ENCODE measurements at regions not wholly inside any gene's neighbourhood (a gene's known extent, or its start where the extent isn't known, plus 50 kb on each side); places are given as distances from the start of the nearest gene placed in this dataset.

- in situ Hi-C loops (cut with MboI; ENCODE audit: low sequenced_read_pairs, unreplicated experiment), result no loop called here
- DNase-seq (ENCODE audit: low spot score), result no peak
- no peak for TF ChIP-seq CTCF (IDR thresholded peaks at IDR 0.05; ENCODE audit: borderline replicate concordance, control extremely low read depth, extremely low read depth, insufficient read depth, missing control alignments)
Measured at GRCh38 chrX:106341823-106342222, 173.7 kb downstream of the PWWP3B start.

- TF ChIP-seq CTCF (IDR thresholded peaks at IDR 0.05; ENCODE audit: borderline replicate concordance, control extremely low read depth, extremely low read depth, insufficient read depth, missing control alignments), result no peak
- in situ Hi-C loops (cut with MboI; ENCODE audit: low sequenced_read_pairs, unreplicated experiment), result no loop called here
- no peak for DNase-seq (ENCODE audit: low spot score)
Measured at GRCh38 chrX:106356580-106356979, 188.5 kb downstream of the PWWP3B start.

- in situ Hi-C loops (cut with MboI; ENCODE audit: low sequenced_read_pairs, unreplicated experiment), result no loop called here
- TF ChIP-seq CTCF (IDR thresholded peaks at IDR 0.05; ENCODE audit: borderline replicate concordance, control extremely low read depth, extremely low read depth, insufficient read depth, missing control alignments), result no peak
- DNase-seq (ENCODE audit: low spot score), result no peak
Measured at GRCh38 chrX:106363214-106363613, 195.1 kb downstream of the PWWP3B start.

GRCh38 chrX:106378616-106379015 is 210.5 kb downstream of the PWWP3B start:
- TF ChIP-seq CTCF (IDR thresholded peaks at IDR 0.05; ENCODE audit: borderline replicate concordance, control extremely low read depth, extremely low read depth, insufficient read depth, missing control alignments), result no peak
- in situ Hi-C loops (cut with MboI; ENCODE audit: low sequenced_read_pairs, unreplicated experiment), result no loop called here
- DNase-seq (ENCODE audit: low spot score), result no peak

GRCh38 chrX:106391284-106391911 is 220.4 kb upstream of the RADX start:
- no peak for DNase-seq (ENCODE audit: low spot score)
- in situ Hi-C loops (cut with MboI; ENCODE audit: low sequenced_read_pairs, unreplicated experiment), result no loop called here
- no peak for TF ChIP-seq CTCF (IDR thresholded peaks at IDR 0.05; ENCODE audit: borderline replicate concordance, control extremely low read depth, extremely low read depth, insufficient read depth, missing control alignments)

GRCh38 chrX:106392346-106392745 is 219.4 kb upstream of the RADX start:
- no peak for DNase-seq (ENCODE audit: low spot score)
- in situ Hi-C loops (cut with MboI; ENCODE audit: low sequenced_read_pairs, unreplicated experiment), result no loop called here
- TF ChIP-seq CTCF (IDR thresholded peaks at IDR 0.05; ENCODE audit: borderline replicate concordance, control extremely low read depth, extremely low read depth, insufficient read depth, missing control alignments), result no peak
